ENCODE measurements at regions not wholly inside any gene's neighbourhood (a gene's known extent, or its start where the extent isn't known, plus 50 kb on each side); places are given as distances from the start of the nearest gene placed in this dataset.

DNA sequence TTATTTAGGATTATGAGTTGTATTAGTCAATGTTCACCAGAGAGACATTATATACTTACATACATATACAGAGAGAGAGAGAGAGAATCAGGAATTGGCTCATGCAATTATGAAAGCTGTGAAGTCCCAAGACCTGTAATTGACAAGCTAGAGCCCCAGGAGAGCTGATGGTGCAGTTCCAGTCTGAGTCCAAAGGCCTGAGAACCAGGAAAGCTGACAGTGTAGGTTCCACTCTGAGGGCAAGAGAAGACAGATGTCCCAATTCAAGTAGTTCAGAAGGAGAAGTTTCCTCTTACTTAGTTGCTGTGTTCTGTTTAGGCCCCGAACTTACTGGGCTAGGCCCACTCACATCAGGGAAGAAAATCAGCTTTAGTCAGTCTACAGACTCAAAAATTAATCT is 76.4 kb upstream of the FICD start:
- Histone ChIP-seq H3K79me2 (ENCODE audit: control insufficient read depth, insufficient read depth, low read length) (no peaks in the 10 kb centered on the region), H2AFZ (ENCODE audit: low read length) (no peak overlapping the region), H3K4me3 (replicated peaks in 1 of 4; ENCODE audit: control extremely low read depth in 1 of 4, insufficient read depth in 1 of 4, low read depth in 3 of 4, low read length in 4 of 4) (no peak overlapping the region), H3K4me2 (ENCODE audit: extremely low read depth, insufficient read depth, low read length) (no peak overlapping the region), H4K20me1 (ENCODE audit: control insufficient read depth, extremely low read depth, insufficient read depth, low read length) (no peaks in the 10 kb centered on the region), H3K36me3 (ENCODE audit: control insufficient read depth, insufficient read depth, low read length) (no peaks in the 10 kb centered on the region), H3K4me1 (ENCODE audit: control insufficient read depth, extremely low read depth, insufficient read depth, low read length) (no peaks in the 10 kb centered on the region), H3K27ac (ENCODE audit: insufficient read depth, low read length) (no peak overlapping the region), H3K27me3 (ENCODE audit: control insufficient read depth, insufficient read depth, low read length) (no peaks in the 10 kb centered on the region), H3K9me3 (ENCODE audit: control insufficient read depth, insufficient read depth, low read depth, low read length) (no peaks in the 10 kb centered on the region), H3K9ac (ENCODE audit: insufficient read depth, low read length) (no peak overlapping the region)
- TF ChIP-seq EZH2 (IDR thresholded peaks at IDR 0.05; ENCODE audit: low read length, missing control alignments): no peak
- TF ChIP-seq, protein P1, sequence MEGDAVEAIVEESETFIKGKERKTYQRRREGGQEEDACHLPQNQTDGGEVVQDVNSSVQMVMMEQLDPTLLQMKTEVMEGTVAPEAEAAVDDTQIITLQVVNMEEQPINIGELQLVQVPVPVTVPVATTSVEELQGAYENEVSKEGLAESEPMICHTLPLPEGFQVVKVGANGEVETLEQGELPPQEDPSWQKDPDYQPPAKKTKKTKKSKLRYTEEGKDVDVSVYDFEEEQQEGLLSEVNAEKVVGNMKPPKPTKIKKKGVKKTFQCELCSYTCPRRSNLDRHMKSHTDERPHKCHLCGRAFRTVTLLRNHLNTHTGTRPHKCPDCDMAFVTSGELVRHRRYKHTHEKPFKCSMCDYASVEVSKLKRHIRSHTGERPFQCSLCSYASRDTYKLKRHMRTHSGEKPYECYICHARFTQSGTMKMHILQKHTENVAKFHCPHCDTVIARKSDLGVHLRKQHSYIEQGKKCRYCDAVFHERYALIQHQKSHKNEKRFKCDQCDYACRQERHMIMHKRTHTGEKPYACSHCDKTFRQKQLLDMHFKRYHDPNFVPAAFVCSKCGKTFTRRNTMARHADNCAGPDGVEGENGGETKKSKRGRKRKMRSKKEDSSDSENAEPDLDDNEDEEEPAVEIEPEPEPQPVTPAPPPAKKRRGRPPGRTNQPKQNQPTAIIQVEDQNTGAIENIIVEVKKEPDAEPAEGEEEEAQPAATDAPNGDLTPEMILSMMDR (conservative IDR thresholded peaks at IDR 0.05 in 1 of 2, IDR thresholded peaks at IDR 0.05 in 1 of 2; ENCODE audit: low read depth in 1 of 2, low read length in 2 of 2): no peak
- DNase-seq (ENCODE audit: low read depth in 2 of 2): no peak

- Histone ChIP-seq H3K4me3 (replicated peaks in 1 of 4; ENCODE audit: control extremely low read depth in 1 of 4, insufficient read depth in 1 of 4, low read depth in 3 of 4, low read length in 4 of 4) (no peak overlapping the region), H3K79me2 (ENCODE audit: control insufficient read depth, insufficient read depth, low read length) (no peaks in the 10 kb centered on the region), H3K9me3 (ENCODE audit: control insufficient read depth, insufficient read depth, low read depth, low read length) (no peaks in the 10 kb centered on the region), H3K9ac (ENCODE audit: insufficient read depth, low read length) (no peak overlapping the region), H3K4me1 (ENCODE audit: control insufficient read depth, extremely low read depth, insufficient read depth, low read length) (no peaks in the 10 kb centered on the region), H3K4me2 (ENCODE audit: extremely low read depth, insufficient read depth, low read length) (no peak overlapping the region), H2AFZ (ENCODE audit: low read length) (no peak overlapping the region), H3K27me3 (ENCODE audit: control insufficient read depth, insufficient read depth, low read length) (no peaks in the 10 kb centered on the region), H4K20me1 (ENCODE audit: control insufficient read depth, extremely low read depth, insufficient read depth, low read length) (no peaks in the 10 kb centered on the region), H3K36me3 (ENCODE audit: control insufficient read depth, insufficient read depth, low read length) (no peaks in the 10 kb centered on the region), H3K27ac (ENCODE audit: insufficient read depth, low read length) (no peak overlapping the region)
- no peak for DNase-seq (ENCODE audit: low read depth in 2 of 2)
- no peak for TF ChIP-seq EZH2 (IDR thresholded peaks at IDR 0.05; ENCODE audit: low read length, missing control alignments)
- TF ChIP-seq, protein P1 (conservative IDR thresholded peaks at IDR 0.05 in 1 of 2, IDR thresholded peaks at IDR 0.05 in 1 of 2; ENCODE audit: low read depth in 1 of 2, low read length in 2 of 2): no peak
Observed at GRCh38 chr12:108432423-108433121, 82.5 kb upstream of the FICD start.

DNA sequence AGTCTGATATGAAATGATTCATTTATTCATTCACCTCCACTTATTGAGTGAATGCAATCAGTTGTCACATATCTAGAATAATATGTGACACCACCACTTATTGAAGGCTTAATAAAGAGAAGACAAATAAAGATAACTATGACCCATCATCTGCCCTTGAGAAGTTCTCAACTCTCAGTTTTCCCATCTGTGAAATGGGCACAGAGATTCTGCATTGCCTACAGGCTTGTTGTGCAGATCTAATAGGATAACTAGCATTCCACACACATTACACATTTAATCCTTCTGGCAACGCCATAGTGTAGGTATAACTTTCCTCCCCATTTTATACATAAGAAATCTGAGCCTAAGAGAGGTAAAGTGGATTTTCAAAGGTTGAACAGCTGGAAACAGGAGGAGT is 84.2 kb upstream of the FICD start:
- no peak overlapping the region for H3K4me3 ChIP-seq (replicated peaks in 1 of 4; ENCODE audit: control extremely low read depth in 1 of 4, insufficient read depth in 1 of 4, low read depth in 3 of 4, low read length in 4 of 4)
- H3K9ac ChIP-seq (ENCODE audit: insufficient read depth, low read length): no peak overlapping the region
- no peaks in the 10 kb centered on the region for H3K36me3 ChIP-seq (ENCODE audit: control insufficient read depth, insufficient read depth, low read length)
- H3K27me3 ChIP-seq (ENCODE audit: control insufficient read depth, insufficient read depth, low read length): no peaks in the 10 kb centered on the region
- H3K9me3 ChIP-seq (ENCODE audit: control insufficient read depth, insufficient read depth, low read depth, low read length): no peaks in the 10 kb centered on the region
- TF ChIP-seq, protein P1 (conservative IDR thresholded peaks at IDR 0.05 in 1 of 2, IDR thresholded peaks at IDR 0.05 in 1 of 2; ENCODE audit: low read depth in 1 of 2, low read length in 2 of 2): no peak
- no peak for TF ChIP-seq EZH2 (IDR thresholded peaks at IDR 0.05; ENCODE audit: low read length, missing control alignments)
- H2AFZ ChIP-seq (ENCODE audit: low read length): no peak overlapping the region
- no peak overlapping the region for H3K4me2 ChIP-seq (ENCODE audit: extremely low read depth, insufficient read depth, low read length)
- H3K79me2 ChIP-seq (ENCODE audit: control insufficient read depth, insufficient read depth, low read length): no peaks in the 10 kb centered on the region
- DNase-seq (ENCODE audit: low read depth in 2 of 2): no peak
- H3K27ac ChIP-seq (ENCODE audit: insufficient read depth, low read length): no peak overlapping the region
- no peaks in the 10 kb centered on the region for H3K4me1 ChIP-seq (ENCODE audit: control insufficient read depth, extremely low read depth, insufficient read depth, low read length)
- no peaks in the 10 kb centered on the region for H4K20me1 ChIP-seq (ENCODE audit: control insufficient read depth, extremely low read depth, insufficient read depth, low read length)
